HG02884 (cell line): ENCODE measurements at regions not wholly inside any gene's neighbourhood (a gene's known extent, or its start where the extent isn't known, plus 50 kb on each side); places are given as distances from the start of the nearest gene placed in this dataset.

Experiments used
- ATAC-seq: cut with Tn5 transposase; IDR thresholded peaks from one replicate; pipeline ENCODE4 v1.9.1; 2021; ENCODE audit warnings: mild to moderate bottlenecking, moderate library complexity; ENCODE audit not compliant: unreplicated experiment

- ATAC-seq = no peak
These were observed 435.0 kb upstream of the C2CD4B start for GRCh38 chr15:62599791-62600777.

DNA sequence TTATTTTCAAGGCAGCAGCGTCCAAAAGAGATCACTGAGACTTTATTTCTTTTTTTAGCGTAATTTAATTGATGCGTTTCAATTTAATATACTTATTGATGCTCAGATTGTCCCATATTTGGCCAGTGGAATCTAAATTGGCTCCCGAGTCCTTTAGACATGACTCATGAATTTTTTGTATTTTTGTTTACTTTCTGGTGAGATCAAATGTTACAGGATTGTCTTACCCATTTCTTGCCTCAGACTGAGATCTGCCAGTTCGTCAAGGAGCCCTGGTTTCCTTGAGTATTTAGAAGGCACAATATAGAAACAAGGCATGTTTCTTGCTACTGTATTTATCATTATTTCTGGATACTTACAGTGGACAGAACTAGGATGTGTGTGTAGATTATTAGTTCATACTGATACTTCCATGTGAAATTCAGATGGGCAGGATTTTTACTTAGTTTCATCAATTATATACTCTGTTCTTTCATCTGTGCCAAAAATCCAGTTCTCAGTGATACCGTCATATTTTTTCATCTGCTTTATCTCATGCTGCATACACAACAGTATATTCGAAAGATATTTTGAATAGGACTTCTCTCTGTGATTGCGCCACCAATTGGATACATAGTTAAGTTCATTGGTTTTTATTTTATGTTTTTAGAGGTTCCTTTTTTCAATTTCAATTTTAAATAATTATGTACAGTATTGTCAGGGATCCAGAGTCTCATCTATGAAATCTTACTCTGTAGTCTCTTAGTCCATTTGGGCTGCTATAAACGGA lies 436.9 kb upstream of the C2CD4B start:
- no peak for ATAC-seq

GRCh38 chr15:62603742-62604141 lies 438.7 kb upstream of the C2CD4B start:
- no peak for ATAC-seq

DNA sequence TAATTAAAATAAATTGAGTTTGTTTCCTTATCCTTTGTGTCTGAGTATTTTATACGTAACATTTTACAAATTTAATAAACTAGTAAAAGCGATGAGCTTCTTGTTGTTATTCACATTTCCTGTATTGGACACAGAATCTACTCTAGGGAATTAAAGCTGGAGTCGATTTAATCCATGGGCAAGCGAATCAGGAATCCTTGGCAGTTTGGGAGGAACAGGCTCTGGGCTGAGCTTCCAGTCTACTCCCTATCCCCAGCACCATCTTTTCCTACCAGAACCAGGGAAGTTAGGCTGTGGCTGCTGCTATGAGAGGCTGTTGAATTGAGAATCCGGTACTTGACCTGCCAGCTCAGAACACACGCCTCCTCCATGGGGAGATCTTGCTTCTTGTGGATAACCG lies 437.3 kb upstream of the TPM1 start:
- no peak for ATAC-seq

DNA sequence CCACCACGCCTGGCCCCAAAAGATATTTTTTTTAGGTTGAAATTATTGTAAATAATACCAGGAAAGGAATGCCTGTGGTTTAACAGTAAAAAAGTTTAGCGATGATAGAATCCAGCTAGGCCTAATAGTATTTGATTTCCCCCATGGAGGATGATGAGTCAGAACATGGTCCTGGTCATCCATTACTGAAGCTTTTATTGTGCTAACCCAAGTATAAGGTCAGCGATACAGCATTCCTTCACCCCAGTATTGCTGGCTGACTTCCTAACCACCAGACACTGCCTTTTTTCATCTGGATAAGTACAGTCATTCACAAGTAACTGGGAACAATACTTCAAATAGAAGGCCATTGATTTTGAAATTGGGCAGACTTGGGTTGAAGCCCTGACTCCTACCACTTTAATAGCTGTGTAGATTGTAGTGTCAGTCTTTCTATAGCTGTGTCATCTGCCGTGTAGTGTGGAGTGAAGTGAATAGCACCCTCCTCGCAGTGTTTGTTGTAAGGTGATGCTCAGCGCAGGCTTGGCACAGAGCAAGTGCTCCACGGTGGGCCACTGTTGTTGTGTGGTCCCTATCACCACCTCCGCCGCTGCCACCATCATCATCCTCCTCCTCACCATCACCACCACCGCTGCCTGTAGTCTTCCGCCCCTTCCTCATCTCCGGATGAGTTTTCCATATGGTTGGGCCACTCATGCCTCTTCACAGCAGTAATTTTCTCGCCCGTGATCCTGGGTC lies 436.0 kb upstream of the TPM1 start:
- ATAC-seq = no peak

- no peak for ATAC-seq
These were observed 435.5 kb upstream of the TPM1 start for GRCh38 chr15:62607114-62607462.

DNA sequence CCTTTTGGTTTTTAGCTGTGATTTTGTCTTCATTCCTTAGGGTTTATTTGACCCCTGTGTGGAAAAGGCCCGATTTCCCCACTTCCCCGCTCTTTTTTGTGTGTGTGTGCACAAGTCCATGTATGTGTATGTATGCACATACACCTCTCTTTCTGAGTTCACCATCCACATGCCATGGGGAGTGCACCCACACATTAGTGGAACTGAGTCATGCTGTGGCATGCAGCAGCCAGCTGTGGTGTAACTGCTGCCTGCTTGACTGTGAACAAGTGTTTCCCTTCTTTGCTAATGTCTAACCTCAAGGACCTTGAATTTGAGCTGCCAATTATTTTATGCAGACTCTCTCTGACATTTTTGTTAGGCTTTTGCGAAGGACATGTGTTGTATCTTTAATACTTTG lies 434.9 kb upstream of the TPM1 start:
- no peak for ATAC-seq

- no peak for ATAC-seq
These were observed 434.2 kb upstream of the TPM1 start for GRCh38 chr15:62608369-62608768.

DNA sequence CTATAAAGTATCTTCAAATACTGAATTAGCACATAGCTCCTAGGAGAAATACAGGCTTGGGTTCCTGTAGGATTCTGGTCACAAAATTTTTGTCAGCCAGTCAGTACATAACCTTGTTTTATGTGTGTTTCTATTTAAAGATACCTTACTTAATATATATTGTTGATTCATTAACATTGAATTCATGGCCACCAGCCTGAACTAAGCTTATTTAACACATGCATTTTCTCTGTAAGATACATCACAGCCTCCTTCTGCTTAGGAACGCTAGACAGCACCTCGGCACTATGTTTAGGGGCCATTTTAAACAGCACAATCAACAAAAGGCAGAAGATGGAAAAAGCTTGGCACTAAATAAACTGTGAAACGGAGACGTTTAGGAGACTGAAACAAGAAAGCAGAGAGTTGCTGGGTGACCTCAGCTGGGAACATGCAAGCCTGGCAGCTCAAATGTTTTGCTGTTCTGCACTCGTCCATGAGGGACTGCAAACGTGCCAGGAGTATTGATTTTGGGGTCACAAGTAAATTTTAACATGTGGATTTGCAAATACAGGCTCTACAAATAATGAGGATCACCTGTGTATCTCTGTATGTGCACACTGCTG lies 432.2 kb upstream of the TPM1 start:
- ATAC-seq = no peak

GRCh38 chr15:62611002-62611401 lies 431.5 kb upstream of the TPM1 start:
- no peak for ATAC-seq

DNA sequence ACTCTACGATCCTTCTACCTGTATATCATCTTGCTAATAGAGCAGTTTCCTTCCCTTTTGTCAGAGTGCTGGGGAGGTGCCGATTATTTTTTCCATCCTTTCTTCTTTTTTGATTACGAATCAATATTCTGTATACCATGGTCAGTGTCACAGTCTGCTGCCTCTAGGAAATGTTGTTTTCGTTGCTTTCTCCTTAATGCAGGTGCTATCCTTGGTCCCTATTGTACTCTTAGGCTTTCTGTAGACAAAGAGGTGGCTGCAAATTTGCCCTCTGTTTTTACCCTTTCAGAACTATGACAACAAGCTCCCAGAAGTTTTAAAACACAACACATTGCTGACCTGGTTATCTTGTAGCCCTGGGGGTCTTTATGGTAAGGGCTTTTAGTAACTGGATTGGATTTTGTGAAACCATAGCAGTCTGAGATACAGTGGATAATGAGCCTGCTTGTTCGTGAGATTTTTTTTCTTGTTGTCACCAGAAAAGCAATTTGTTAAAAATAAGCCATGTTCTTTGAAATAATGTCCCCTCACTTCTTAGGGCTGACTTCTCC lies 430.3 kb upstream of the TPM1 start:
- ATAC-seq = no peak

- no peak for ATAC-seq
These were observed 429.8 kb upstream of the TPM1 start for GRCh38 chr15:62612771-62613170.

- no peak for ATAC-seq
These were observed 425.8 kb upstream of the TPM1 start for GRCh38 chr15:62616746-62617145.

DNA sequence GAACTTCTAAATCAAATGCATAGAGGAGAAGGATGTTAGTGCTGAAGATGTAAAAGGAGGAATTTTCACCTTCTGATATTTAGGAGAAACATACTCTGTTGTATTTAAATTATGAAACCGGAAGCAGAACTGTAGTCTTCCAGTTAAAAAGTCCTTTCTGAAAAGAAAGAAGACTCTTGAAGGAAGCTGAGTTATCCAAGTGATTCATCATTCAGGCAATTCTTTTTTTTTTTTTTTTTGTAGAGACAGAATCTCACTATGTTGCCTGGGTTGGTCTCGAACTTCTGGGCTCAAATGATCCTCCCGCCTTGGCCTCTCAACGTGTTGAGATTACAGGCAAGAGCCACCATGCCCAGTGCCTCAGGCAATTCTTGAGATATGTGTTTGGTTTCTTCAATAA lies 424.8 kb upstream of the TPM1 start:
- no peak for ATAC-seq

GRCh38 chr15:62618432-62618831 lies 424.1 kb upstream of the TPM1 start:
- no peak for ATAC-seq

GRCh38 chr15:62618846-62619504 lies 423.6 kb upstream of the TPM1 start:
- no peak for ATAC-seq

DNA sequence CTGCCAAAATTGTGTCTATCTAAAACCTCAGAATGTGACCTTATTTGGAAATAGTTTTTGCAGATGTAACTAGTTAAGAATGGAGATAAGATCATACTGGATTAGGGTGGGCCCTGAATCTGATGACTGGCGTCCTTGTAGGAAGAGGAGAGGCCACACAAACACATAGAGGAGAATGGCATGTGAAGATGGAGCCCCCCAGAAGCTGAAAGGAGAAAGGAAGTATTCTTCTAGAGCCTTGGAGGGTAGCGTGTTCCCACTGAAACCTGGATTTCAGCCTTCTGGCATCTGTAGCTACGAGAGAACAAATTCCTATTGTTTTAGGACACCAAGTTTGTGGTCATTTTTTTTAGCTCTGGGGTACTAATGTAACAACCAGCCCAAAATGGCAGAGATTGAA lies 423.0 kb upstream of the TPM1 start:
- no peak for ATAC-seq

DNA sequence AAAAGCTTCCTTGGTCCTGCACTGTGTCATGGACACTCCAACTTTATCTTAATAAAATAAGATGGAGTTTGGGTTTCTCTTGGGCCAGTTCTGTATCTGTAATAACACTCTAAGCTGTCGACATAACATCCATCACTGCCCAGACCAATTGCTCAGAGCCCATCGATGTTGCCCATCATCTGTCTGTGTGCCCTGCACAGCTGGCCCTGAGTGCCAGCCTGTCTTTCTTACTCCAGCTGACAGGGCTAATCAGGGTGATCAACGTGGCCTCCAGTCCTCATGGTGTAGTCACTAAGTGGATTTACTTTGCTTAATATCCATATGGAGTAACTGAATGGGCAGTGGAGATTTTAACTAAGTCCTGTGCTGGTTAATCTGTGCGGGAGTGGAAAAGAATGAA lies 419.8 kb upstream of the TPM1 start:
- no peak for ATAC-seq

DNA sequence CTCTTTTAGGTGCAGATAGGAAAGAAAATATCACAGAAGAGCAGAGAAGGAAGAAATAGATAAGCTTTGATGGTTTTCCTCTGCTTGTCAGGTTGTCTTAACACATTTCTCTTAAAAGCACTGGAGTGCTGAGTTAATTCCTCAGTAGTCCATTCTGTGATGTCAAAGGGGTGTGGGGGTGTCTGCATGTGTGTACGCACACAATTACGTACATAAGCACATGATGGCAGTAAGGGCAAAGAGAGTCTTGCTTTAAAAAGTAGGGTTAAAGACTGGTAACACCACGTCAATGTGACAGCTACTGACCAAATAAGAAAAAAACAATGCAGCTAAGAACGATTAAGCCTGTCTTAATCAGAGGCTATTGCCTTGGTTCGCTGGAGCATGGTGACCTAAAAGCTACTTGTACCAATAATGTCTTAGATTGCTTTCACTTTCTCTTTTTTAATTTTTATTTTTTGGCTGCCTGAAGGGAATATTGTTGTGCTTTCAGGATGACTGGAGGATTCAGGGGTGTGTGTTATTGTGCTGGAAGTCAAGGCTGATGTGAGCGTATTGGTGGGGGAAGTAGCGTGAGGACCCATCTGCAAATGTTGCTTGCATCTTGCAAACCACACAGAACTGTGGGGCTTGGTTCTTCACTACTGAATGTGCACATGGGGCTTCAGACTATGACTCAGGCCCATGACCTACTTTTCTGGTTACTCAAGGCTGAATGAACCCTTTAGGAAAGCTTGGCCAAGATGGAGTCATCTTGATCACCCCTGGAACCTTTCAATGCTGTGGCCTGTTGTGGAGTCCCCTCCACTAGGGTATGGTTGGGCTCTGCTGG lies 417.8 kb upstream of the TPM1 start:
- no peak for ATAC-seq
